Kidney tubule cell (primary cell): ENCODE measurements at regions not wholly inside any gene's neighbourhood (a gene's known extent, or its start where the extent isn't known, plus 50 kb on each side); places are given as distances from the start of the nearest gene placed in this dataset.
"Not testable (repeated sequence)": the region's sequence is repeated elsewhere in the genome, so short reads cannot be mapped to it uniquely, and the experiment has no call there.

ENCODE experiments used
- DNase-seq: peaks from one replicate; pipeline ENCODE4 v3.0.0-alpha.2; 2018; ENCODE audit warnings: low spot score

DNA sequence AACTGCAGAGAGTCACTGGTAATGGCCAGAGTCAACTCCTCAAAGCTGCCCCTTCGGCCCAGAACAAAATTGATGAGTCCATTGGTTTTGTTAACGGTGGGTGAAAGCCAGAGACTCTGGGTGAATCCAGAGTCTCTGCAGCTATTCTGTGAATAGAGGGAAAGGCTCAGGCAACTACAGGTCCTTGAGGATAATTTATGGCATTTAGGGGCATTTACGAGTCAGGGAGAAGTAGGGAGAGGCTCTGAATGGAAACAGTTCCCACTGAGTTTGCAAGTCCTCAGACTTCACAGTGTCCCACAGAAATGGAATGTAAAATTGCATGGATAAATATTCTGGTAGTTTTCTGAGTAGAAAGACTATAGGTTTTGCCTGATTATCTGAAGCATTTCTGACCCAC is 257.8 kb downstream of the SEC61B start:
- no peak for DNase-seq

DNA sequence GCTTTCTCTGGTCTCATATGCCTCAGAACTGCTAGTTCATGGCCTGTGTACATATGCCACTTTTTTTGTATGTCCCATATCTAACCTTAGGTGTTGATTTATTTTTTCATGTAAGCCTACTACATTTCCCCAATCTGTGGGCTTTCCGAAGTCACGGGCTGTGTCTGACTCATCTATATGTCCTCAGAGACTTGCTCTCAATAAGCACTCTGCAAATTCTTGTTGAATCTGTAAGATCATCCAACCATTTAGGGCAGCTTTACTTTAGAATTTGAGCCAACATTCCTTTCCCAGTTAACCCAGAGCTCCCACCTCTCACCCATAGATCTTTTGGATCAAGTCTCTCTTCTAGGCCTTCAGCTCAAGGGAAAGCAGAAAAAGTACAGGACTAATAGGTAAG is 263.4 kb downstream of the SEC61B start:
- peak; percentile 43 for DNase-seq

DNA sequence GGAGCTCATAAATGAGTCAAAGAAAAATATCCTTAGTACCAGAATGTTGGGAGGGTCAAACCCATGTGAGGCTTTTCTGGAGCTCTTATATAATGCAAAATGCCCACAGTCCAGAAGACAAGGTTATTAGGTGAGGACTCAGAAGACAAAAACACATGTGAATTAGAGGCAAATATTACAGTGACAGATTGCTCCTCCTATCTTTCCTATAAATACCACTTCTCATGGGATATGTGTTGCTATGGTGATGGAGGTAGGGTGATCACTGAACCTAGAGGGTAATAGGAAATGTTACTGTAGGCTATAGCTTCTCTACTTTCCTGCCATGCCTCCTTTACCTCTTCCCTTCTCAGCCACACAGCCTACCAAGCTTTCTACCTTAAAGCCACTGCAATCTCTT is 264.6 kb downstream of the SEC61B start:
- no peak for DNase-seq

DNA sequence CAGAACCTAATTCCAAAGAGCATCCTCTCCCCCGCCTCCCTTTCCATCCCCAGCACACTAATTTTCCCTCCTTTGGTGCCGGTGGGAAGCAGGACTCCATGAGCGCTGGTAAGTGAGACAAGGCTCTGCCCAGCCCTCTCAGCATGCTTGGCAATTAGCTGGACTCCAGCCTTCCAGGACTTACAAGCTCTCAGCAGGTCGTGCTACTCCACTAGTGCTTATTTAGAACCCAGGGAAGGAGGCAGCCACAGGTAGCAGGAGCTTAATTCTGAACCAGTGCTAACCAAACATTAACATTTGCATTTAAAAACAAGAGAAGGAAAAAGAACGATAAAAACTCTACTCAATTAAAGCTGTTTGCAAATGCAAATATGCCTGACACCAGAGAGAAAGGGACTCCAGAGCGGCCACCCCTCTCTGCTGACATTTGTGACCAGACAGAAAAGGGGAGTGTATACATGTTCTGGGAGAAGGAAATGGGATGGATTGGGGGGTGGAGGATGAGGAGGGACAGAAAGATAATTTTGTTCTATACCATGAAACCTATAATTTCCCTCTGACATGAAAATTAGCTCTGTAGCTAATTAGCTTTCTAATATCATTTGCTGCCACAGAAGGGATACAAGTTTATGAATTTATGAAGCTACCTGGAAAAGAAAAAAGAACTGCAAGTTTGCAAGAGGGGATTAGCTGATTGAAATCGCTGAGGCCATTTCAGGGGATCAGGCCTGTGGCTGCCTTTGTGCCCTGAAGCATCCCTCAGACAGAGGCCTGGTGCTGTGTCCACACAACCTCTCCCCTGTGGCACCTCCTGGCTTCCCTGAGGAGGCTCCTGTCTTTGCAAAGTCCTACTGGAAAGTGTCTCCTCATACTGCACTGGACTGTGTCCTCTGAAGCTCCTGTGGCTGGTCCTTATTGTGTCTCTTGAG is 266.3 kb downstream of the SEC61B start:
- DNase-seq, result no peak

DNA sequence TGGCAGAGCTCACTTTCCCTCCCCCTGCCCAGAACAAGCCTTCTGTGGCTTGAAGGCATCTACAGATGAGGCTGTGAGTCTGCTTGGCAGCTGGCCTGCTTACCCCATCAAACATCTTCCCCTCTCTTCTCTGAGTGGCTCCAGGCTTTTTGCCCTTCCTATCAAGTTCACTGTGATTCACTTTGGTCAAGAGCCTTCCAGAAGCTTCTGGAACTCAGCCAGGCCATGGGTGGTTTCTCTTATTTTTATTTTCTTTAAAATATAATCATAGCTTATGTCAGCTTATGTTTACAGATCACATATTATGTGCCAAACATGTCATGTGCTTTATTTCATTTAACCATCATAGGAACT is 267.0 kb downstream of the SEC61B start:
- DNase-seq, result peak; percentile 51

DNA sequence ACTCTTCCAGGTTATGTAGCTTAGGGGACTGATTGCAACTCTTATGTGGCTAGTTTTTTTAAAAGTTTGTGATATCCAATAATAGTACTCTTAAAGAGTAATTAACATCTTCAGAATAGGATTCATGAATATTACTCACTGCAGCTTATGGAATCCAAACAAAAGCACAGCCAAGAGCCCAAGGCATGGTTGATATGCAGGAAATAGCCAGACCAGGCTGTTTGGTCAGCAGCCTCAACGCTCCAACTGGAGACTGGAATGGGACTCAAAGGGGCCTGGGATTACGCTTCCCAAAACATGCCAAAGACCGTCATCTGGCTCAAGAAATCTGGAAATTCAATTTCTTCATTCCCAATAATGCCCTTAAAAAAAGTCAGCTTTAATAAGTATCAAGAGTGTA is 268.6 kb downstream of the SEC61B start:
- no peak for DNase-seq

DNA sequence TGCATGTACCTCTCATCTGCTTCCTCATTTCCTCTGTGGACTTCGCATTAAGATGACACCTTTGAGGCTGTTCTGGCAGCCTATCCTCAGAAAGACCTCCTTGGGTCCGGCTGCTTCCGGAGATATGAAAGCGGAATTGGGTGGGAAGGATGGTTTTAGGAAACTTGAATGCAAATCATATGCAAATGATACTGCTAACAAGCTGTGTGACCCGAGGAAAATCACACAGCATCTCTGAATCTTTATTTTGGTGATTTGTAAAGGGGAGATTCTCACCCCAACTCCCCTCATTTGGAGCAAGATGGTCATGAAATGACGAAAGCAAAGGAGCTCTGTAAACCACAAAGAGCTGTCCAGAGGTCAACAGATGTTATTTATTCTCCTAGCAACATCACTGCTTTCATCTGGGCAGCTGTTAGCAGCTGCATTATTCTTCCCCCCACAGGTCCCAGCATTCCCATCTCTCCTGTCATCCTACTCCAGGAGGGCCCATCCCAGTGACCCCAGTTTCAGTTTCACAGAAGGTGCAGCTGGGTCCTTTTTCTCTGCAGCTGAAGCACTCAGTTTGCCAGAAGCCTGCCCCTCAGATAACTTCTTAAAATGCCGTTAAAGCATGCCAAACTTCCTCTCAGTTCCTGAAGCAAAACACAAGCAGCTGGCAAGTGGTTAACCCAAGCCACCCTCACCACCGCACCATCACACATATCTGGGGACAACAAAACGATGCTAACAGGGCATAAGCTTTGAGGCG is 269.5 kb downstream of the SEC61B start:
- DNase-seq, result no peak

DNA sequence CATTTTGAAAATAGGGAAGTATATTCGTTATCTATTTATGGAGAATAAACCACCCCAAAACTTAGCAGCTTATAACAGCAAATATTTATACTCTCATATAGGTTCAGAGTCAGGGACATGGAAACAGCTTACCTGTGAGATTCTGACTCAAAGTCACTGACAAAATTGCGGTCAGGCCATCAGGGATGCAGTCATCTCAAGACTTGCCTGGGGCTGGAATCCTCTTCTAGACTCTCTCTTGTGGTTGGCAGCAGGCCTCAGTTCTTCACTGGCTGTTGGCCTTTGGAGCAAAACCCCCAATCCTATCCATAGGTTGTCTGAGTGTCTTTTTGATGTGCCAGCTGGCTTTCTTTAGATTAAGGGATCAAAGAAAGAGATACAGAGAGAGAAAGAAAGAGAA is 275.6 kb downstream of the SEC61B start:
- DNase-seq, result no peak

DNA sequence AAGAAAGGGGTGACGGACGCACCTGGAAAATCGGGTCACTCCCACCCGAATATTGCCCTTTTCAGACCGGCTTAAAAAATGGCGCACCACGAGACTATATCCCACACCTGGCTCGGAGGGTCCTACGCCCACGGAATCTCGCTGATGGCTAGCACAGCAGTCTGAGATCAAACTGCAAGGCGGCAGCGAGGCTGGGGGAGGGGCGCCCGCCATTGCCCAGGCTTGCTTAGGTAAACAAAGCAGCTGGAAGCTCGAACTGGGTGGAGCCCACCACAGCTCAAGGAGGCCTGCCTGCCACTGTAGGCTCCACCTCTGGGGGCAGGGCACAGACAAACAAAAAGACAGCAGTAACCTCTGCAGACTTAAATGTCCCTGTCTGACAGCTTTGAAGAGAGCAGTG is 276.9 kb downstream of the SEC61B start:
- not testable (repeated sequence) for DNase-seq

DNA sequence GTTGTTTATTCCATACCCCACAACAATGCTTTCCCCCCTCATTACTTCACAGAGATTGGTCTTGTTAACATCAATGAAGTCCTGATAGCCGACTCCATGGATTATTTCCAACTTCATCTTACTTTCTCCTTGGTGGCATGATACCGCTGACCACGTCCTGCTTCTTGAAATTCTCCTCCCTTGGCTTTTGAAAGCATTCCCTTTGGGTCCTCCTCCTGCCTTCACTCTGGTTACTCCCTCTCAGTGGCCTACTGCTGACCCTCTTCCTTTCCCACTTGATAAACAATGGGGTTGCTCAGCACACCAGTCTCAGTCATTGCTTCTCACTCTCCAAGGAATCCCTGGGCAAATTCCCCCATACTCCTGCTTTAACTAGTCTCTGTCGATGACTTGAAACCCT is 283.9 kb downstream of the SEC61B start:
- DNase-seq, result no peak

DNA sequence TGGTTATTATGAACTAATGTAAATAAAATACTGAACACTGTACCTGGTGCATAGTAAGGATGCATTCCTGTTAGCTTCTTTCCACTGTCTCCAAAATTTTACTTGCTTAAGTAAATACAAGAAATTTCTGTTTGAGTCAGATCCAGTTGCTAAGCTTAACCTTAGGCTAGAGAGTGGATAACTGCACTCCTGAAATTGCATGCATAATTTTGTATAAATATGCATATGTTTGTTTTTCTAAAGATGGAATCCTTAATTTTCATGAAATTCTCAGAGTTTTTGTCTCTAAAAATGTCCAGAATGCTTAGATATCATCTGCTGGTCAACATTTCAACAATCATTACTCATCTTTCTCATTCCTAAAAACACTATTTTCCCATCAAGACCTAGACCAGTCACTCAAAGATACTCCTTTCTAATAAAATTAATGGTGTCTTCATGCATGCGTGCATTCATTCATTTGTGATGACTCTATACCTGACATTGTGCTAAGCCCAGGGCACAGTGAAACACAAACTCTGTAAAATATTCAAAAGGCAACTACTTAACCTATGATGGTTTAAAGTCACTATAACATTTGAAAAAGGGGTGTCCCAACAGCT is 284.8 kb downstream of the SEC61B start:
- no peak for DNase-seq

DNA sequence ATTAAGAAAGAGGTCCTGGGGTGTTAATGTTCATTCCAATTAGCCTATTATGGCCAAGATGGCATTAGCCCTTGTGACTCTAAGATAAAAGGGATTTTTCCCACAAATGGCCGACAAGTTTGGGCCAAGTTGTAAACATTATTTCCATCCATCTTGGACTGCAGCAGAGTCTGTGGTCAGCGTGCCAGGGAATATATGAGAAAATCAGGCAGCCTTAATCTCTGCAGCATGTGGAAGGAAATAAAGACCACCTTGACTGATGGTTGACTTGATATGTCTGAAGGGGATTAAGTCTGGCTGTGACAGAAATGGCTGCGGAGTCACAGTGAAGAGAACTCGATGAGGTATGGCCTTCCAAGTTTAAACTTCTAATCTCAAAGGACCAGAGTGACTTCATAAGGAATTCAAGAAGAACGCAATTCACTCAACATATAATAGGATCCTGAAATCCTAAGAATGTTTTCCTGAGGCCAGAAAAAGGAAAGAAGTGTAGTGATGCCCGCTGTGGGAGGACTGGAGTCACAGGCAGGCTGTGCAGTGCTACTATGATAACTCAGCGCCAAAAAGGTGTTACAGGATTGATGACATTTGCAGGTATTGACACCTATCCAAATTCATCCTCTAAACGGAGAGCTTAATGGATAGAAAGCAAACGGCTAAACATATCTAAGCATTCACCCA is 287.1 kb downstream of the SEC61B start:
- no peak for DNase-seq

DNA sequence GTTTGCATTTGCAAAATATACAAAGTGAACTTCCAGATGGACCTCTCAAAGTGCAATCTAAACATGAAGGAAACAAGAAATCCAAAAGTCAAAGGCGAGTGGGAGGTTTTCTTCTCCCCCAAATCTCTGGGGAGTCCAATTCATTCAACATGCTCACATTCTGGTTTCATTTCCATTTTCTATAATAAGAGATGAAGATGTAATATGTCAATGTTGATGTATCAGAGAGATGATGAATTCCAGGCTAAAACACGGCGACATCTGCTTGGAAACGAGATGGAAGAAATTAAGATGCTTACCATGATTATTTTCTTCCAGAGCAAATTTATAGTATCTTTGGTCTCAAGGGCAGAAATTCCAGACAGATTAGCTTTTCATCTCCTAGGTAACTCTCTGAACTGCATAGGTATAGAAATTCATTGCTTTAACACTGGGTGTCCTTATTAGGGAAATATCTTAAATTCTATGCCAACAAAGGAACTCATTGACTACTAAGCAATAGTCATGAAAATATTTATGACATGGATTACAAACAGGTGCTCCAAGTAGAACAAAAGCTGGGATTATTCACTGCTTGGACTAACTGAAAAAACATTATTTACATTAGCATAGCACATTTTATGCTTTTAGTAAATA is 287.9 kb downstream of the SEC61B start:
- DNase-seq, result no peak

DNA sequence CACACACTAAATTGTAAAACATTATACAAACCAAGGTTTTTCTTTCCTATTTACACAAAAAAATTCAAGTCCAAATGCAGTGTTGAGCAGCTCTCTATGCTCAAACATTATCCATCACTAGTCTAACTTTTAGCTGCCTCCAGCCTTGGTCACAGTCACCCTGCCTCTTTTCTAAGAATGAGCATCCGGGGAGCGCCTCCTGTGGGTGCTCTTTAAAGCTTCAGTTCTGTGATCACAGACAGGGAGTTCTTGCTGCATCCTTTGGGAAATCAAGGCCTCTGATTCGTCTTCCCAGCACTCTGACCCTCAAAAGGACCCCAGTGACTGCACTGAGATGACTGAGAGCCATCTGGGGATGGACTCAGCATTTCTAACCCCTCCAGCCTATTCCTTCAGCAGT is 289.6 kb downstream of the SEC61B start:
- no peak for DNase-seq

DNA sequence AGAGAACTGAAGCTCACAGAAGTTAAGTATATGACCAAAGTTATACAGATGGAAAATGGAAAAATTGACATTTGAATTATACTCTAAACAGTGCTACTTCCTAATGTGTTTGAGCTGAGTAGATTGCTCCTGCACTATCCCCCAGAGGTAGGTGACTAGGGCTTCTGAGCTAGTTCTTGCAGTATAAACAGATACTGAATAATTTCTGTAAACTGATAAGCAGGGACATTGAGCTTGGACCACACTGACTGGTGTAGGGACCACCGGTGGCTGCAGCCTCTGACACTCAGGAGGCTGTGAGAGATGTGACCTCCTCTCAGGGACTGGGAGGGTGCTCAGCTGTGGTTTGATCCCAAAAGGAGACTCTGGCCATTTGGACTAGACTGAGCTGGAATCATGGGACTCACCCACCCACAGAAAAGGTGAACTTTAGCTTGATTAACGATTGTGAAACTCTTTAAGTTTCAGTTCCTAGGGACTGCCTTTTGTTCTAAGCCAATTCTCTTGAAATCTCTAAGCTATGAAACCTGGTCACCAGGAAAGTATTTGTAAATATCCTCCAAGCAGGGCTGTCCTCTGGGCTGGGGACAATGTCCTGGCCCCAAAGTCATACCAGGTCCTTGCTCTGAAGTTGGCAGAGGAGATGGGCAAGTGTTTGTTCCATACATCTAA is 291.5 kb downstream of the SEC61B start:
- no peak for DNase-seq

DNA sequence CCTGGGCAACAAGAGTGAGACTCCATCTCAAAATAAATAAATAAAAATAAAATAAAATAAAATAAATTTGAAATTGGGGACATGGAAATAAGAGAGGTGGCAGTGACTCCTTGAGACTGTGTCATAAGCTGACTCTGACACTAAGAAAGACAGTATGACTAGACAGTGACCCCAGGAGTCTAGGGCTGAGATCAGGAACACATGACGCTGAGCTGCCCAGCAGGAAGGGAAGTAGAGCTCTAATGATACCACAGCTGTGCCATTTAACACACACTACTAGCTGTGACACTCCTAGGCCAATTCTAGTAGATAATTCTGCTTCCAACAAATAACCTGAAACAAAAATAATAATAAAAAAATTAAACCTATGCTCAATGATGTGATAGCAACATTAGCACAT is 293.0 kb downstream of the SEC61B start:
- DNase-seq, result no peak

DNA sequence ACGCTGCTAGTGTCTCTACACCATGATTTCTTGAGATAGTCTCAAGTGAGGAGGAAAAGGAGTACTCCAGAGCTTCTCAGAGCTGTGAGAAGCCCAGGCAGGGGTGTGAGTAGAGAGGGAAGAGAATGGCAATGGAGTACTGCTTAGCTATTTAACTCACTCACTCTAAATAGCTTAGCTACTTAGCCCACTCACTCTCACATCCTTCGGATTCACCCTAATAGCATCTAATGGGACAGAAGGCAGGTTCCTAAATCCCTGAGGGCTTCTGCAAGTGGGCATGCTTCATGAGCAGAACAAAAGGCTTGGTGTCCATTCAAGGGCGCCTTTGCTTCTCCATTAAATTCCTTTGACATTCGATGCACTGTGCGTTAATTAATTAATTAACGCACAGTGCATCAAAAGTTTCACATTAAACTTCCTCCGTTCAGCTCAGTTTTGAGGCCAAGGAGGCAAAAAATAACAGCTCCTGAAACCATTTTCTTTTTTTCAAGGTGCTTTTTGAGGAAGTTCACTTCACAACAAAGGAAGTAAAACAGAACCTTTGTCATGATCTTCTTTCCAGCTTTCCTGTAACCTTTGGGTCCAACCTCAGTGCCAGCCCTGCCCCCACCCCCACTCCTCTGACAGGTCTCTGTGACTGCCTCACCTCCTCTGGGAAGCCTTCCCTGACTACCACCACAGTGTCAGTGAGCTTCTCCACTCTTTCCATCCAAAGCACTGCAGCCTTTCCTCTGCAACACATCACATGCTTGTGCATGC is 294.0 kb downstream of the SEC61B start:
- no peak for DNase-seq

DNA sequence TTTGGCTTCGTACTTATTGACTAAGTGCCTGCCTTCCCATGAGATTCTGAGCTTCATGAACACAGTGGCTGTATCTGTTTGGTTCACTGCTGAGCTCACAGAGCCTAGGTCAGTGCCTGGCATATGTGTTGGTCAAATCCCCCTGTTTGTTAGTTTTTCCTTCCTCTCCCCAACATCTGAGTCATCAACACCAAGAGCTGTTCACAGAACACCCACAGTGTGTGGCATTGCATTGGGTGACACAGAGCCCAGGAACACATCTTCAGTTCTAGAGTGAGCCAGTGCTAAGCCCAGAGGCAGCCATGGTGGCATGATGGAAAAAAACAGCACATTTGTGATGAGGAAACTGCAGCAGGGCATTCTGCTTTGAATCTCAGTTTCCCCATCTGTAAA is 294.6 kb downstream of the SEC61B start:
- DNase-seq, result peak; percentile 2

DNA sequence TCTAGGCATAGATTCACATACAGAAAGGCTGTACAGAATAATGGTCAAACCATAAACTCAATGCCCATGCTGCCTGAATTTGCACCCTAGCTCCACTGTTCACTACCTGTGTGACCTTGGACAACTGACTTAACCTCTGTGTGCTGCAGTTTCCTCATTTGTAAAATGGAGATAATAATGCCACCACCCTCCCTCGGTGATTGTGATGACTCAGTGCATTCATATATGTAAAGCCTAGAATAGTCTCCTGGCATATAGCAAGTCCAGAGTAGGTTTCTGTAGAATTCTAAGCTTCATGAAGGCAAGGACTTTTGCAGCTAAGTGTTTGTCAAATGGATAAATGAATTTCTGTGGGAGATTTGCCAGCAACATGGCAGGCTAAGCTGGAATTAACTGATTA is 297.8 kb upstream of the NR4A3 start:
- no peak for DNase-seq

DNA sequence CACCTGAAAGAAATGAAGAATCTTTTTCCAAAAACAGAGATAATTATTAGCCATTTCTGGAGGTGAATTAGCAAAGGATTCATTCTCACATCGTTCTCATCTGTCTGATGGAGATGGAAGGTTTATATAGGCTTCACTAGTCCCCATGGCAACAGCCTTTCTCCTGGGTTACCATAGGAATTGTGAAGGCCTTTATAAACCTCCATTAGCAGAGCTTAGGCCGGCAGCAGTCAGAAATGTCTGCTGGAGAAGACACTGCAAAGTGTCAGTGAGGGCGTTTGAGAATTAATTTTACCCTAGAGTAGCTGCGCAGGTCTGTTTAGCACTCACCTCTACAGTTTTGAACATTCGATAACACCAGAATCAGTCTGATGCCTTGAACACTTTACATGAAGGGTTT is 290.4 kb upstream of the NR4A3 start:
- DNase-seq, result no peak

DNA sequence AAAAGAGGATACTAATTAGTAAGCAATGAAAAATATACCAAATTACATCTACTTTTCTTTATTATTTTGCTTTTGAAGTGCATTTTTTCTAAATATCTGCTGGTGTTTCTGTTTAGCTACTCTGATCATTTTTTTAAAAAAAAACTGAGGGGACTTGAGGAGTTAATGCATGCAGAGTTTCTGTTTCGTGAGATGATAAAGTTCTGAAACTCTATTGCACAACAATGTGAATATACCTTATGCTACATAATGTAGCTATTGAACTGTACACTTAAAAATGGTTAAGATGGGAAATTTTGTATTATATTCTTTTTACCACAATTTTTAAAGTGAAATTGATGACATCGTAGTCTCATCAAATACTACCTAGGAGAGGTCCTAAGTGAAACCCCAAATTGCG is 288.3 kb upstream of the NR4A3 start:
- DNase-seq, result no peak
